ENCODE measurements at regions not wholly inside any gene's neighbourhood (a gene's known extent, or its start where the extent isn't known, plus 50 kb on each side); places are given as distances from the start of the nearest gene placed in this dataset.
A peak's percentile ranks its signal among the peaks of the same experiment; 100 is the strongest.
"Not testable (repeated sequence)": the region's sequence is repeated elsewhere in the genome, so short reads cannot be mapped to it uniquely, and the experiment has no call there.

DNA sequence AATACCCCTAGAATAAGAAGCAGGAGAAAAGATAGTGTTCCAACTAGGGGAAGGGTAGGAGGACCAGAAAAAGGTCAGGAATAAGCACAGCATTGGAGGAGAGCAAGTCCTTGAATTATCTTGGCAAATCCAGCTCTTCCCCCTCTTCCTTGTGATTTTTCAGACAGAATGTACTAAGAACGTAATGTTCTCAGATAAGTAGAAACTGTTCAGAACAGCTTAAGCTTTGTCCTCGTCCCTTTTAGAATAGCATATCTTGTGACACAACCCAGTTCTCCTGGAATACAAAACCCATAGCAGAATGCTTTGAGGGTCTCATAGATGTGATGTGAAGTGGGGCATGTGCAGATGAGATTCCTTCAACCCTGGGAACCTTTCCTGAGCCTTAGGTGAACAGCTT lies 97.4 kb downstream of the EMB start:
- DNase-seq (ENCODE audit: low spot score) = no peak

DNA sequence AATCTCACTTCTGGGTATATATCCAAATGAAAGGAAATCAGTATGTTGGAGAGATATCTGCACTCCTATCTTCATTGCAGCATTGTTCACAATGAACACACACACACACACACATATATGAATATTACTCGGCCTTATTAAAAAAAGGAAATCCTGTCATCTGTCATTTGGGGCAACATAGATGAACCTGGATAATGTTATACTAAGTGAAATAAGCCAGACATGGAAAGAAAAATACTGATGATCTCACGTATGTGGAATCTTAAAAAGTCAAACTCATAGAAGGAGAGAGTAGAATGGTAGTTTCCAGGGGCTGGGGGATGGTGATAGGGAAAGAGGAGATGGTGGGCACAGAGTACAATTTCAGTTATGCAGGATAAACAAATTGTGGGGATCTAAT lies 100.3 kb downstream of the EMB start:
- no peak for DNase-seq (ENCODE audit: low spot score)

DNA sequence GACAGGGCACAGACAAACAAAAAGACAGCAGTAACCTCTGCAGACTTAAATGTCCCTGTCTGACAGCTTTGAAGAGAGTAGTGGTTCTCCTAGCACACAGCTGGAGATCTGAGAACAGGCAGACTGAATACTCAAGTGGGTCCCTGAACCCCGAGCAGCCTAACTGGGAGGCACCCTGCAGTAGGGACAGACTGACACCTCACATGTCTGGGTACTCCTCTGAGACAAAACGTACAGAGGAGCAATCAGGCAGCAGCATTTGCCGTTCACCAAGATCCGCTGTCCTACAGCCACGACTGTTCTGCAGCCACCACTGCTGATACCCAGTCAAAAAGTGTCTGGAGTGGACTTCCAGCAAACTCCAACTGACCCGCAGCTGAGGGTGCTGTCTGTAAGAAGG lies 110.5 kb downstream of the EMB start:
- DNase-seq (ENCODE audit: low spot score) = not testable (repeated sequence)

DNA sequence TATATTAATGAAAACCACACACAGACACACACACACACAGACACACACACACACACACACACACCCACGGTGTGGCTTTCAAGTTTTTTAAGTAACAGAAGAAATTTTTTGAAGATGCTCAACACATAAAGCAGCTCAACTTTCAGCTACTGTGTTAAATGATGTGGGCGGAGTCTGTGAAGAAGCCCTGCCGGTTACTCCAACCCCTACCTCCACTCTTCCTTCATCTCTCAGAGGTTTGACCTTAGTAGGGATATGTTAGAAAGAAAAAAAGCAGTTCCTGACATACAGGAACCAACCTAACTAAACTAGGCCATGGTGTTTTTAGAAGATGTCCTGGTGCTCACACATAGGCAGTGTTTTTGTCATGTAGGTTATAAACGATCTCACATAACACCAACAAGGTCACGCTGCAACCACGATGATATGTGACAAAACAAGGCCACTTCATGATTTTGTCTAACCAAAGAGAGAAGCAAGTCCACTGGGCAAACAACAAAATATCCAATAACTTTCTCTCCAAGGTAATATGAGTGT lies 112.8 kb downstream of the EMB start:
- no peak for DNase-seq (ENCODE audit: low spot score)

DNA sequence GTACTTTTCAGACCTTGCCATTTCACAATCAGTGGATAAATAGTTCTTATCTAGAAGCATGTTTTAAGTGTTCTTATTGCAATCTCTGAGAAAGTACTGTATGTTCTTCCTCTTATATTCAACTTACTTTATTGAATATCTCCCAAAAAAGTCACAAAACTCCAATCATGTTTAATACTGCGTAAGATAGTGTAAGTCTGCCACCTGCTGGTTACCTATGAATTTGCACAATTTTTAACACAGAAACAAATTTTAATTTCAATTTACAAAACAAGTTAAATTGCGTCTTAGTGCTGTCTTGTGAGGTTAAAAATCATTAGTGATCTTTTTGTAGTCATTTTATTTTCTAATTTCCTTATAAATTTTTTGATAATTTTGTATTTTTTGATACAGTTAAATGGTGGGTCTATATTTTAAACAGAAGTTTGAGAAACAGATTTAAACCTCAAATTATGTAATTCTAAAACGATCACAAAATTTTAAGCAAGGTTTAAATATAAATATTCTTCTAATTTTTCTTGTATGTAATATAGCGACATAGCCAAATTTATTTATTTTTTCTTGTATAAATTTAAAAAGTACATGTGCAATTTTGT lies 115.8 kb downstream of the EMB start:
- DNase-seq (ENCODE audit: low spot score) = peak; percentile 1

DNA sequence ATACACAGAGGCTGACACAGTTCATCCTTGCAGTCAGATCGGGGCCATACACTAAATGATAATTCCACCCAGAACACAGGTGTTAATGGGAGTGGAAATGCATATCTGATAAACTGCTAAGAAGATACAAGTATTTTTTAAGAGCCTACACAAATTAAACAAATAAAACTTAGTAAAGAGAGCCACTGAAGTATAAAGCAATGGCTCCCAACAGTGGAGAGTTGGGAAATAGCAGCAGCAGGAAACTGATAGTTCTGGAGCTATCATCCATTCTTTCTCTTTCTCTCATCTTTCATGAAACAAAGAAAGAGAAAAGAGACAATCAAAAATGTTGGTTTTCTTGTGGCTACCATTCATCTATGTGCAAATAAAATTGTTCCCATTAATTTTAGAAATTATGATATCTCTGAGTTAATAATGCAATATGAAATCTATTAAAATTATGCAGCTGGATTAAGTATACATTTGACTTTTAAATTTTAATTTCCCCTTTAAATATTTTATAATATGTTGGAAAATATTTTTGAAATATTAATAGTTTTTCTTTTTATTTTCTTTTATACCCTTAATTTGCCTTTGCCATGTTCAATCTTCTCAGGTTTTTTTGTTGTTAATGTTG lies 120.8 kb downstream of the EMB start:
- DNase-seq (ENCODE audit: low spot score) = no peak

DNA sequence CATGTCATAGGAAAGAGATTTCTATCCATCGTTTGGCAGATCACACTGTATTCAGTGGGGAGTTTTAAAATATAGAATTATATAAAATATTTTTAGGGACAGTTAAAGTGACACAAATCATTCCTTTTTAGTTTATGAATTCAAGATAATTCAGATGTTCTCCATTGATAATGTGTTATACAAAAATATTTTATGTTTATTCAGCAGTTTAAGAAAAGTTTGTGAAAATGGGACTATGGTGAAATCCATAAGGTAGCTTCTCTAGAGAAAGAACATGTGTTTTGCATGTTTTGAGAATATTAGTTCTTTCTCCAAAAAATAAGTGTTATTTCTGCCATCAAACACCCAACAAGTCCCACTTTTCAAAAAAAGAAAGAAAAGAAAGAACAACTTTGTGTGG lies 122.9 kb downstream of the EMB start:
- DNase-seq (ENCODE audit: low spot score) = no peak

DNA sequence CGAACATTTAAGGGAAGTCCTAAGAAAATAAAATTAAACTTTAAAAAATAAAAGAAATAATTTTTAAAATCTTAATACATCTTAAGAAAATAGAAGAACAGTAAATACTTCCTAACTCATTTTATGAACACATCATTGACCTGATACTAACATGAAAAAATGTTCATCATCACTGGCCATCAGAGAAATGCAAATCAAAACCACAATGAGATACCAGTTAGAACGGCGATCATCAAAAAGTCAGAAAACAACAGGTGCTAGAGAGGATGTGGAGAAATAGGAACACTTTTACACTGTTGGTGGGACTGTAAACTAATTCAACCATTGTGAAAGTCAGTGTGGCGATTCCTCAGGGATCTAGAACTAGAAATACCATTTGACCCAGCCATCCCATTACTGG lies 134.6 kb downstream of the EMB start:
- DNase-seq (ENCODE audit: low spot score) = not testable (repeated sequence)

DNA sequence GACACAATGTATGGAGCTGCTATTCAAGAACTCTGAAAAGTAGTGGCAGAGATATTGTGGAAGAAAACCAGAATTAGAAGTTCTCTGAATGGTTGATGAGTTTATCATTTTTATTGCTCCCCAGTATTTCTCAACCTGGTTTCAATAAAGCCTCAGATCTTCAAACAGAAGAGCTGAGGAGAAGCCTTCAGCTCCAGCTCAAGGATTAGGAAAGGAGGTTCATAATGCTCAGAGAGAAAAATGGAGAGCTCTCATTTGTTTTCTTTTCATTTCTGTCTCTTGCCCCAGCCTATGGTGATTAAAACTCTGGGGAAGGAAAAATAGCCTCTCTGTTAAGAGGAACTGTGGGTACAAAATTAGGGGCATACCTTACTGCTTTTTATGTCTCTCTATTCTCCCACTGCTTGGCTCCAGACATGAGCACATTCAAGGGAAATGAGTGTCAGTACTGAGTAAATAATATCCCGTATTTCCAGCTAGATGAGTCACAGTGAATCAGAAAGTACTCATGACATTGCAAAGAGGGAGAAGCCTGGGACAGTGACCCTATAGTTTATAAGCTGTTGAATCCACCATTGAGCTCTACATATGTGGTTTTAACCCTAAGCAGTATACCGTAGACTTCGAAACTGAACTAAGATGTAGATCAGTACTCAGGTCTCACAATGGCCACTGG lies 138.1 kb downstream of the EMB start:
- DNase-seq (ENCODE audit: low spot score) = no peak

DNA sequence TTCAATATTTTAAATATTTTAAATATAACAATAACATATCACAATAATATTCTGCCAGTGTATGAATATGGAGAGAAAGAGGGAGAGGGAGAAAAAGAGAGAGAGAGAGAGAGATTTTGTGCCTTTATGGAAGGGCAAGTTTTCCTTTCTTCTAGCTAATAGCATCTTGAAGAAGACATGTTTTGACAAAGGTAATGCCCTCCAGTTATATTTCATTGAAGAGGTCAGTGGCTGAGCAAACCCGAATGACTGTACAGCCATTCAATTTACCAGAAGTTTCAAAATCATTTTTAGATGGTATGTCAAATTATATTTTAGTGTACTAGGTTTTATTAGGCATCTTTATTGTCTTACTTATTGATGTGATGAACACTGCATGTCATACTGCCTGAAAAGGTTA lies 139.3 kb downstream of the EMB start:
- DNase-seq (ENCODE audit: low spot score) = no peak

DNA sequence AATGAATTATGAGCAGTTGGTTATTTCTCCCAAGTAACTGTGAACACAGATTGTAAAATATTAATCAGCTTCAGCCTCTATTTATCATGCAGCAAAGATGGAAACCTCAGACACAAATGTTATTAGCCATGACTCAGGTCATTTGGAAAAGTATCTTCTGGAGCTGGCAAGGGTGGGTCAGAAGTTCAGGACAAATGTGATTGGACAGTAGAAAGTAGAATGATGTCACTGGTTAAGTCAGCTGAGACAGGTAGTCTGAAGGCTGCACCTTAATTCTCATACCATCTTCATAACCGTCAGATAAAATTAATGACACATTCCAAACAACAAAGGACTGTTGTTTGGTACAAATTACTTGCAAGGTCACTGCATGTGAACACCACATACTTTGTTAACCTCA lies 140.2 kb downstream of the EMB start:
- DNase-seq (ENCODE audit: low spot score) = no peak

DNA sequence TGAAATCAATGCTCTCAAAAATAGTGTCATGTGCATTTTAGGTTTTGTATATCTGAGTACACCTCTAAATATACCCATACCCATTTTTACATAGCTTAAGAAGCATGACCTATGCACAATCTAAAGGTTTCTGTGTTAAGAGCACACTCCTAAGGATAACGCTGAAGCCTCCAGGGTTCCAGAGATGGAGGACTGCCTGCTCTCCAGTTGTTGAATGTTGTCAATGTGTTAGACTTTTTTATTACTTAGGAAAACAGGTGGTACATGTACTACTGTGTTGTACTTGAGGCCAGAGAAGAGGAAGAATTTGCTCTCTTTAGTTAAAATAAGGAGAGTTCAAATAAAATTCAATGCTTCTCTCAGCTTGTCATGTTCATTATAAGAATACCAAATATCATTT lies 141.2 kb downstream of the EMB start:
- DNase-seq (ENCODE audit: low spot score) = no peak

DNA sequence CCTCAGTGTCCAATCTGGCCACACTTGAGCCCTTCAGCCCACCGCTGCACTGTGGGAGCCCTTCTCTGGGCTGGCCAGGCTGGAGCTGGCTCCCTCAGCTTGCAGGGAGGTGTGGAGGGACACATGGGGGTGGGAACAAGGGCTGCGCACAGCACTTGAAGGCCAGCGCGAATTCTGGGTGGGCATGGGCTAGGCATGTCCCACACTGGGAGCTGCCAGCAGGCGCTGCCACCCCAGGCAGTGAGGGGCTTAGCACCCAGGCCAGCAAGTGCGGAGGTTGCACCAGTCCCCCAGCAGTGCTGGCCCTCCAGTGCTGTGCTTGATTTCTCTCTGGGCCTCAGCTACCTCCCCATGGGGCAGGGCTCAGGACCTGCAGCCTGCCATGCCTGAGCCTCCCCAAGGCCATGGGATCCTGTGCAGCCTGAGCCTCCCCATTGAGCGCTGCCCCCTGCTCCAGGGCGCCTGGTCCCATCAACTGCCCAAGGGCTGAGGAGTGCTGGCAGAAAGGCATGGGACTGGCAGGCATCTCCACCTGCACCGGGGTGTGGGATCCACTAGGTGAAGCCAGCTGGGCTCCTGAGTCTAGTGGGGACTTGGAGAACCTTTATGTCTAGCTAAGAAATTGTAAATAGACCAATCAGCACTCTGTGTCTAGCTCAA lies 148.2 kb downstream of the EMB start:
- no peak for DNase-seq (ENCODE audit: low spot score)

DNA sequence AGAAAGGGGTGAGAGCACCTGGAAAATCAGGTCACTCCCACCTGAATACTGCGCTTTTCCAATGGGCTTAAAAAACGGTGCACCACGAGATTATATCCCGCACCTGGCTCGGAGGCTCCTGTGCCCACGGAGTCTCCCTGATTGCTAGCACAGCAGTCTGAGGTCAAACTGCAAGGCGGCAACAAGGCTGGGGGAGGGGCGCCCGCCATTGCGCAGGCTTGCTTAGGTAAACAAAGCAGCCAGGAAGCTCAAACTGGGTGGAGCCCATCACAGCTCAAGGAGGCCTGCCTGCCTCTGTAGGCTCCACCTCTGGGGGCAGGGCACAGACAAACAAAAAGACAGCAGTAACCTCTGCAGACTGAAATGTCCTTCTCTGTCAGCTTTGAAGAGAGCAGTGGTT lies 160.6 kb downstream of the EMB start:
- DNase-seq (ENCODE audit: low spot score) = not testable (repeated sequence)
